ENCODE measurements at regions not wholly inside any gene's neighbourhood (a gene's known extent, or its start where the extent isn't known, plus 50 kb on each side); places are given as distances from the start of the nearest gene placed in this dataset.

GRCh38 chr4:57443308-57443707 is 333.1 kb upstream of the IGFBP7 start:
- Histone ChIP-seq H3K36me3 (ENCODE audit: control insufficient read depth, insufficient read depth, low read length) (no peaks in the 10 kb centered on the region), H3K9ac (ENCODE audit: low read depth, low read length) (no peak overlapping the region), H3K4me3 (ENCODE audit: low read depth, low read length) (no peak overlapping the region), H3K4me1 (ENCODE audit: control insufficient read depth, insufficient read depth, low read length) (peaks cover 3% of the 10 kb centered on the region; the same call in 1 of the 2 replicates), H3K9me3 (ENCODE audit: control insufficient read depth, insufficient read depth, low read length) (no peaks in the 10 kb centered on the region), H3K27me3 (ENCODE audit: control insufficient read depth, insufficient read depth, low read length) (no peaks in the 10 kb centered on the region), H3K27ac (ENCODE audit: low read depth, low read length) (no peak overlapping the region)

GRCh38 chr4:57442831-57443291 is 332.7 kb upstream of the IGFBP7 start:
- no peaks in the 10 kb centered on the region for H3K9me3 ChIP-seq (ENCODE audit: control insufficient read depth, insufficient read depth, low read length)
- H3K4me3 ChIP-seq (ENCODE audit: low read depth, low read length): no peak overlapping the region
- no peak overlapping the region for H3K27ac ChIP-seq (ENCODE audit: low read depth, low read length)

GRCh38 chr4:57442241-57442640 is 332.1 kb upstream of the IGFBP7 start:
- Histone ChIP-seq H3K27me3 (ENCODE audit: control insufficient read depth, insufficient read depth, low read length) (no peaks in the 10 kb centered on the region), H3K4me1 (ENCODE audit: control insufficient read depth, insufficient read depth, low read length) (peaks cover 3% of the 10 kb centered on the region; the same call in 1 of the 2 replicates), H3K27ac (ENCODE audit: low read depth, low read length) (no peak overlapping the region), H3K4me3 (ENCODE audit: low read depth, low read length) (no peak overlapping the region), H3K9me3 (ENCODE audit: control insufficient read depth, insufficient read depth, low read length) (no peaks in the 10 kb centered on the region), H3K36me3 (ENCODE audit: control insufficient read depth, insufficient read depth, low read length) (no peaks in the 10 kb centered on the region), H3K9ac (ENCODE audit: low read depth, low read length) (no peak overlapping the region)

More at GRCh38 chr4:57442831-57443291, 332.7 kb upstream of the IGFBP7 start:
- Histone ChIP-seq H3K9ac (ENCODE audit: low read depth, low read length) (no peak overlapping the region), H3K4me1 (ENCODE audit: control insufficient read depth, insufficient read depth, low read length) (peaks cover 3% of the 10 kb centered on the region; the same call in 1 of the 2 replicates), H3K36me3 (ENCODE audit: control insufficient read depth, insufficient read depth, low read length) (no peaks in the 10 kb centered on the region), H3K27me3 (ENCODE audit: control insufficient read depth, insufficient read depth, low read length) (no peaks in the 10 kb centered on the region)

GRCh38 chr4:57437649-57438048 is 327.5 kb upstream of the IGFBP7 start:
- H3K9ac ChIP-seq (ENCODE audit: low read depth, low read length): no peak overlapping the region
- H3K9me3 ChIP-seq (ENCODE audit: control insufficient read depth, insufficient read depth, low read length): no peaks in the 10 kb centered on the region
- no peak overlapping the region for H3K27ac ChIP-seq (ENCODE audit: low read depth, low read length)
- no peak overlapping the region for H3K4me3 ChIP-seq (ENCODE audit: low read depth, low read length)
- no peaks in the 10 kb centered on the region for H3K4me1 ChIP-seq (ENCODE audit: control insufficient read depth, insufficient read depth, low read length)
- H3K27me3 ChIP-seq (ENCODE audit: control insufficient read depth, insufficient read depth, low read length): no peaks in the 10 kb centered on the region
- no peaks in the 10 kb centered on the region for H3K36me3 ChIP-seq (ENCODE audit: control insufficient read depth, insufficient read depth, low read length)

GRCh38 chr4:57435300-57435699 is 325.1 kb upstream of the IGFBP7 start:
- H3K36me3 ChIP-seq (ENCODE audit: control insufficient read depth, insufficient read depth, low read length): no peaks in the 10 kb centered on the region
- H3K4me1 ChIP-seq (ENCODE audit: control insufficient read depth, insufficient read depth, low read length): no peaks in the 10 kb centered on the region
- H3K27ac ChIP-seq (ENCODE audit: low read depth, low read length): no peak overlapping the region
- H3K9ac ChIP-seq (ENCODE audit: low read depth, low read length): no peak overlapping the region
- no peak overlapping the region for H3K4me3 ChIP-seq (ENCODE audit: low read depth, low read length)
- no peaks in the 10 kb centered on the region for H3K9me3 ChIP-seq (ENCODE audit: control insufficient read depth, insufficient read depth, low read length)
- no peaks in the 10 kb centered on the region for H3K27me3 ChIP-seq (ENCODE audit: control insufficient read depth, insufficient read depth, low read length)

GRCh38 chr4:57430726-57431125 is 320.5 kb upstream of the IGFBP7 start:
- no peak overlapping the region for H3K9ac ChIP-seq (ENCODE audit: low read depth, low read length)
- H3K27me3 ChIP-seq (ENCODE audit: control insufficient read depth, insufficient read depth, low read length): no peaks in the 10 kb centered on the region
- no peak overlapping the region for H3K27ac ChIP-seq (ENCODE audit: low read depth, low read length)
- H3K4me1 ChIP-seq (ENCODE audit: control insufficient read depth, insufficient read depth, low read length): no peaks in the 10 kb centered on the region
- H3K4me3 ChIP-seq (ENCODE audit: low read depth, low read length): no peak overlapping the region
- H3K36me3 ChIP-seq (ENCODE audit: control insufficient read depth, insufficient read depth, low read length): no peaks in the 10 kb centered on the region
- no peaks in the 10 kb centered on the region for H3K9me3 ChIP-seq (ENCODE audit: control insufficient read depth, insufficient read depth, low read length)

GRCh38 chr4:57426779-57427395 is 316.7 kb upstream of the IGFBP7 start:
- no peaks in the 10 kb centered on the region for H3K4me1 ChIP-seq (ENCODE audit: control insufficient read depth, insufficient read depth, low read length)
- peaks cover 11% of the 10 kb centered on the region; the same call in 1 of the 2 replicates for H3K9me3 ChIP-seq (ENCODE audit: control insufficient read depth, insufficient read depth, low read length)
- no peaks in the 10 kb centered on the region for H3K27me3 ChIP-seq (ENCODE audit: control insufficient read depth, insufficient read depth, low read length)
- no peaks in the 10 kb centered on the region for H3K36me3 ChIP-seq (ENCODE audit: control insufficient read depth, insufficient read depth, low read length)
- H3K9ac ChIP-seq (ENCODE audit: low read depth, low read length): no peak overlapping the region
- no peak overlapping the region for H3K27ac ChIP-seq (ENCODE audit: low read depth, low read length)
- no peak overlapping the region for H3K4me3 ChIP-seq (ENCODE audit: low read depth, low read length)

GRCh38 chr4:57425610-57426009 is 315.4 kb upstream of the IGFBP7 start:
- Histone ChIP-seq H3K27ac (ENCODE audit: low read depth, low read length) (no peak overlapping the region), H3K36me3 (ENCODE audit: control insufficient read depth, insufficient read depth, low read length) (no peaks in the 10 kb centered on the region), H3K9me3 (ENCODE audit: control insufficient read depth, insufficient read depth, low read length) (peaks cover 13% of the 10 kb centered on the region; the same call in 1 of the 2 replicates), H3K4me3 (ENCODE audit: low read depth, low read length) (no peak overlapping the region), H3K9ac (ENCODE audit: low read depth, low read length) (no peak overlapping the region), H3K27me3 (ENCODE audit: control insufficient read depth, insufficient read depth, low read length) (no peaks in the 10 kb centered on the region), H3K4me1 (ENCODE audit: control insufficient read depth, insufficient read depth, low read length) (no peaks in the 10 kb centered on the region)

- Histone ChIP-seq H3K9ac (ENCODE audit: low read depth, low read length) (no peak overlapping the region), H3K4me1 (ENCODE audit: control insufficient read depth, insufficient read depth, low read length) (no peaks in the 10 kb centered on the region), H3K27me3 (ENCODE audit: control insufficient read depth, insufficient read depth, low read length) (no peaks in the 10 kb centered on the region), H3K36me3 (ENCODE audit: control insufficient read depth, insufficient read depth, low read length) (no peaks in the 10 kb centered on the region), H3K27ac (ENCODE audit: low read depth, low read length) (peak overlapping the region; percentile 14), H3K4me3 (ENCODE audit: low read depth, low read length) (no peak overlapping the region), H3K9me3 (ENCODE audit: control insufficient read depth, insufficient read depth, low read length) (peaks cover 13% of the 10 kb centered on the region; the same call in 1 of the 2 replicates)
Measured at GRCh38 chr4:57424232-57424897, 314.2 kb upstream of the IGFBP7 start.

GRCh38 chr4:57418133-57418532 is 307.9 kb upstream of the IGFBP7 start:
- H3K36me3 ChIP-seq (ENCODE audit: control insufficient read depth, insufficient read depth, low read length): no peaks in the 10 kb centered on the region
- no peak overlapping the region for H3K4me3 ChIP-seq (ENCODE audit: low read depth, low read length)
- H3K4me1 ChIP-seq (ENCODE audit: control insufficient read depth, insufficient read depth, low read length): no peaks in the 10 kb centered on the region
- H3K27me3 ChIP-seq (ENCODE audit: control insufficient read depth, insufficient read depth, low read length): no peaks in the 10 kb centered on the region
- peaks cover 13% of the 10 kb centered on the region; the same call in 1 of the 2 replicates for H3K9me3 ChIP-seq (ENCODE audit: control insufficient read depth, insufficient read depth, low read length)
- H3K27ac ChIP-seq (ENCODE audit: low read depth, low read length): no peak overlapping the region
- H3K9ac ChIP-seq (ENCODE audit: low read depth, low read length): no peak overlapping the region

GRCh38 chr4:57412259-57413054 is 302.3 kb upstream of the IGFBP7 start:
- no peaks in the 10 kb centered on the region for H3K36me3 ChIP-seq (ENCODE audit: control insufficient read depth, insufficient read depth, low read length)
- H3K9me3 ChIP-seq (ENCODE audit: control insufficient read depth, insufficient read depth, low read length): no peaks in the 10 kb centered on the region
- H3K27me3 ChIP-seq (ENCODE audit: control insufficient read depth, insufficient read depth, low read length): no peaks in the 10 kb centered on the region
- no peak overlapping the region for H3K9ac ChIP-seq (ENCODE audit: low read depth, low read length)
- H3K4me1 ChIP-seq (ENCODE audit: control insufficient read depth, insufficient read depth, low read length): no peaks in the 10 kb centered on the region
- no peak overlapping the region for H3K4me3 ChIP-seq (ENCODE audit: low read depth, low read length)
- H3K27ac ChIP-seq (ENCODE audit: low read depth, low read length): no peak overlapping the region

Data from HUES48 (cell line).